Gastroesophageal sphincter (tissue), 3 donors: ENCODE measurements at regions not wholly inside any gene's neighbourhood (a gene's known extent, or its start where the extent isn't known, plus 50 kb on each side); places are given as distances from the start of the nearest gene placed in this dataset.

Experiments used
- CTCF ChIP-seq, 4 experiments: fragments of 200-600 bp in 2 of 4; fragments of 450-650 bp in 2 of 4; sonication (generic) in 1 of 4; IDR thresholded peaks; one replicate each; pipeline ENCODE4 v1.5.1; 2017 to 2019; ENCODE audit warnings: antibody characterized with exemption in 4 of 4, mild to moderate bottlenecking in 2 of 4, moderate library complexity in 2 of 4
- EP300 ChIP-seq: sonication (generic); formaldehyde crosslinking; IDR thresholded peaks from one replicate; pipeline ENCODE4 v1.6.1; 2017; ENCODE audit warnings: antibody characterized with exemption, mild to moderate bottlenecking
- POLR2A ChIP-seq, 2 donors: fragments of 450-650 bp; IDR thresholded peaks; one replicate each; pipeline ENCODE4 v1.6.1; 2017; ENCODE audit warnings: antibody characterized with exemption in 2 of 2, mild to moderate bottlenecking in 2 of 2, moderate library complexity in 1 of 2
- POLR2AphosphoS5 ChIP-seq: sonication (generic); formaldehyde crosslinking; IDR thresholded peaks from one replicate; pipeline ENCODE4 v1.6.1; 2017; ENCODE audit warnings: antibody characterized with exemption

GRCh38 chr15:79765081-79765480, 131.7 kb downstream of the MTHFS start:
- no peak for TF ChIP-seq EP300
- no peak for TF ChIP-seq POLR2A (IDR thresholded peaks at IDR 0.05)
- TF ChIP-seq CTCF (IDR thresholded peaks at IDR 0.05), result no peak
- no peak for TF ChIP-seq POLR2AphosphoS5
